OCI-LY7 (cell line): ENCODE measurements at regions not wholly inside any gene's neighbourhood (a gene's known extent, or its start where the extent isn't known, plus 50 kb on each side); places are given as distances from the start of the nearest gene placed in this dataset.

Experiments used
- BruUV-seq: library from RNA; stranded (reverse); fragments of 400-500 nt; replicated peaks from 2 replicates; lab custom pipeline; 2021; lab: Mats Ljungman, UMichigan
- CTCF ChIA-PET: fragments of 300-600 bp; sonication (Branson Sonifier 250); formaldehyde crosslinking; loops from one replicate; lab custom pipeline; 2022; ENCODE audit warnings: antibody characterized with exemption; ENCODE audit not compliant: unreplicated experiment; lab: Charles Lee
- POLR2A ChIA-PET: fragments of 300-600 bp; sonication (Branson Sonifier 250); formaldehyde crosslinking; loops from one replicate; lab custom pipeline; 2022; ENCODE audit warnings: antibody characterized with exemption; lab: Charles Lee
- DNase-seq: peaks from one replicate; pipeline ENCODE4 v3.0.0-alpha.2; 2015; ENCODE audit warnings: low spot score
- H2AFZ ChIP-seq: fragments of 200-600 bp; sonication (generic), shearing (Covaris generic); 2 replicates; pipeline ENCODE4 v1.6.1; 2014; ENCODE audit warnings: mild to moderate bottlenecking, antibody characterized with exemption, low read length, moderate library complexity
- H3K27ac ChIP-seq: fragments of 200-600 bp; sonication (generic); 2 replicates; pipeline ENCODE4 v1.5.1; 2014; ENCODE audit warnings: mixed run types, low read depth, mild to moderate bottlenecking, moderate library complexity, low read length, inconsistent platforms; ENCODE audit not compliant: poor library complexity, severe bottlenecking
- H3K36me3 ChIP-seq: fragments of 200-600 bp; sonication (generic); 2 replicates; pipeline ENCODE4 v1.6.1; 2014; ENCODE audit warnings: mild to moderate bottlenecking, antibody characterized with exemption, low read length, moderate library complexity, mixed read lengths; ENCODE audit not compliant: insufficient read depth
- H3K4me1 ChIP-seq: fragments of 200-600 bp; sonication (generic); 2 replicates; pipeline ENCODE4 v1.5.1; 2014; ENCODE audit warnings: mild to moderate bottlenecking, low read length; ENCODE audit not compliant: insufficient read depth, poor library complexity, severe bottlenecking
- H3K4me2 ChIP-seq: fragments of 200-600 bp; sonication (generic); 2 replicates; pipeline ENCODE4 v1.6.1; 2014; ENCODE audit warnings: mild to moderate bottlenecking, low read length
- H3K4me3 ChIP-seq: fragments of 200-600 bp; sonication (generic); 2 replicates; pipeline ENCODE4 v1.5.1; 2014; ENCODE audit warnings: mild to moderate bottlenecking, low read depth, low read length; ENCODE audit not compliant: poor library complexity, severe bottlenecking
- H3K79me2 ChIP-seq: fragments of 200-600 bp; sonication (generic); 2 replicates; pipeline ENCODE4 v1.6.1; 2016; ENCODE audit warnings: low read depth, mild to moderate bottlenecking, low read length, moderate library complexity, mixed read lengths; ENCODE audit not compliant: insufficient read depth
- H3K9me2 ChIP-seq: fragments of 200-600 bp; sonication (generic); 2 replicates; pipeline ENCODE4 v1.6.1; 2016; ENCODE audit warnings: mild to moderate bottlenecking, low read length, mixed read lengths; ENCODE audit not compliant: insufficient read depth
- H3K9me3 ChIP-seq: fragments of 200-600 bp; sonication (generic); 2 replicates; pipeline ENCODE4 v1.6.1; 2014; ENCODE audit warnings: mild to moderate bottlenecking, mixed run types, low read length, mixed read lengths
- H4K20me1 ChIP-seq: fragments of 200-600 bp; sonication (generic); 2 replicates; pipeline ENCODE4 v1.6.1; 2014; ENCODE audit warnings: mild to moderate bottlenecking, antibody characterized with exemption, low read length, moderate library complexity, mixed read lengths; ENCODE audit not compliant: insufficient read depth
- CTCF ChIP-seq: fragments of 200-600 bp; sonication (generic); conservative IDR thresholded peaks from 2 replicates; pipeline ENCODE4 v1.5.1; 2014; ENCODE audit warnings: mild to moderate bottlenecking, antibody characterized with exemption, low read length, moderate library complexity, mixed read lengths
- EZH2phosphoT487 ChIP-seq: fragments of 200-600 bp; sonication (generic); IDR thresholded peaks from 2 replicates; pipeline ENCODE4 v1.6.1; 2018; ENCODE audit warnings: low read depth, borderline replicate concordance, mild to moderate bottlenecking, mixed run types, antibody characterized with exemption, low read length, moderate library complexity, mixed read lengths
- intact Hi-C: fragments of 100-400 bp; cut with micrococcal nuclease; formaldehyde crosslinking; loops from one replicate; pipeline ENCODE4 v1.10.0; 2022; ENCODE audit not compliant: unreplicated experiment

GRCh38 chr10:65032867-65033769 lies 1511.9 kb downstream of the REEP3 start:
- no peak for DNase-seq
- H3K9me3 ChIP-seq = no peaks in the 10 kb centered on the region
- no peak overlapping the region for H3K27ac ChIP-seq
- no peak overlapping the region for H2AFZ ChIP-seq
- no peaks in the 10 kb centered on the region for H3K9me2 ChIP-seq
- BruUV-seq = no TSS peak
- no peaks in the 10 kb centered on the region for H3K4me1 ChIP-seq
- ChIA-PET POLR2A (interaction anchor here (0.7 kb wide), 1 partner anchor 462 kb away, joined by 3 read pairs; no protein-coding TSS in a partner anchor), CTCF (no interaction called here)
- H3K36me3 ChIP-seq = no peaks in the 10 kb centered on the region
- H3K4me2 ChIP-seq = no peak overlapping the region
- H4K20me1 ChIP-seq = no peaks in the 10 kb centered on the region
- H3K4me3 ChIP-seq = no peak overlapping the region
- no peak for TF ChIP-seq CTCF
- no peak for TF ChIP-seq EZH2phosphoT487
- intact Hi-C loops = no loop called here
- no peaks in the 10 kb centered on the region for H3K79me2 ChIP-seq

- CTCF ChIA-PET = no interaction called here
- no peak overlapping the region for H2AFZ ChIP-seq
Observed at GRCh38 chr10:65033957-65034356, 1512.8 kb downstream of the REEP3 start.

More at GRCh38 chr10:65033957-65034356, 1512.8 kb downstream of the REEP3 start:
- POLR2A ChIA-PET = no interaction called here
- no peak overlapping the region for H3K4me2 ChIP-seq
- H3K27ac ChIP-seq = no peak overlapping the region
- BruUV-seq = no TSS peak
- H3K4me3 ChIP-seq = no peak overlapping the region
- H3K4me1 ChIP-seq = no peaks in the 10 kb centered on the region
- DNase-seq = no peak
- H3K9me2 ChIP-seq = no peaks in the 10 kb centered on the region
- H3K36me3 ChIP-seq = no peaks in the 10 kb centered on the region
- intact Hi-C loops = no loop called here
- H4K20me1 ChIP-seq = no peaks in the 10 kb centered on the region
- no peaks in the 10 kb centered on the region for H3K9me3 ChIP-seq
- TF ChIP-seq EZH2phosphoT487 (no peak), CTCF (no peak)
- no peaks in the 10 kb centered on the region for H3K79me2 ChIP-seq
